ENCODE measurements at regions not wholly inside any gene's neighbourhood (a gene's known extent, or its start where the extent isn't known, plus 50 kb on each side); places are given as distances from the start of the nearest gene placed in this dataset.
"Not testable (repeated sequence)": the region's sequence is repeated elsewhere in the genome, so short reads cannot be mapped to it uniquely, and the experiment has no call there.

- no peak for DNase-seq
Observed at GRCh38 chr4:129254526-129254925, 158.6 kb downstream of the C4orf33 start.

GRCh38 chr4:129261584-129261983 is 165.6 kb downstream of the C4orf33 start:
- DNase-seq, result no peak

- DNase-seq, result no peak
Observed at GRCh38 chr4:129264008-129264657, 168.2 kb downstream of the C4orf33 start.

- DNase-seq, result no peak
Observed at GRCh38 chr4:129278868-129279267, 182.9 kb downstream of the C4orf33 start.

- no peak for DNase-seq
Observed at GRCh38 chr4:129282293-129282692, 186.3 kb downstream of the C4orf33 start.

GRCh38 chr4:129292194-129292593 is 196.2 kb downstream of the C4orf33 start:
- DNase-seq, result not testable (repeated sequence)

GRCh38 chr4:129314781-129315180 is 218.8 kb downstream of the C4orf33 start:
- no peak for DNase-seq

- no peak for DNase-seq
Observed at GRCh38 chr4:129322920-129323319, 227.0 kb downstream of the C4orf33 start.

- DNase-seq, result no peak
Observed at GRCh38 chr4:129323658-129324057, 227.7 kb downstream of the C4orf33 start.

- DNase-seq, result no peak
Observed at GRCh38 chr4:129326571-129327460, 230.9 kb downstream of the C4orf33 start.

GRCh38 chr4:129327637-129328036 is 231.7 kb downstream of the C4orf33 start:
- DNase-seq, result no peak

GRCh38 chr4:129328162-129328561 is 232.2 kb downstream of the C4orf33 start:
- no peak for DNase-seq

- DNase-seq, result no peak
Observed at GRCh38 chr4:129334136-129334535, 238.2 kb downstream of the C4orf33 start.

GRCh38 chr4:129335276-129335675 is 239.3 kb downstream of the C4orf33 start:
- no peak for DNase-seq

GRCh38 chr4:129335818-129336217 is 239.9 kb downstream of the C4orf33 start:
- DNase-seq, result no peak

GRCh38 chr4:129336457-129337227 is 240.7 kb downstream of the C4orf33 start:
- DNase-seq, result no peak

GRCh38 chr4:129337228-129337620 is 241.3 kb downstream of the C4orf33 start:
- DNase-seq, result no peak

- no peak for DNase-seq
Observed at GRCh38 chr4:129342819-129343408, 247.0 kb downstream of the C4orf33 start.

- DNase-seq, result no peak
Observed at GRCh38 chr4:129344058-129344457, 248.1 kb downstream of the C4orf33 start.

GRCh38 chr4:129345609-129346008 is 249.7 kb downstream of the C4orf33 start:
- no peak for DNase-seq

- no peak for DNase-seq
Observed at GRCh38 chr4:129346036-129346435, 250.1 kb downstream of the C4orf33 start.

GRCh38 chr4:129346734-129347133 is 250.8 kb downstream of the C4orf33 start:
- no peak for DNase-seq

All from activated T-cell treated with anti-CD3 and anti-CD28 coated beads, Interleukin-2, amount 50 U/mL, for 1 hour (primary cell).